Daoy (cell line): ENCODE measurements at regions not wholly inside any gene's neighbourhood (a gene's known extent, or its start where the extent isn't known, plus 50 kb on each side); places are given as distances from the start of the nearest gene placed in this dataset.
"Not testable (repeated sequence)": the region's sequence is repeated elsewhere in the genome, so short reads cannot be mapped to it uniquely, and the experiment has no call there.

ENCODE experiments used
- DNase-seq: peaks from one replicate; pipeline ENCODE4 v3.0.0-alpha.2; 2015; ENCODE audit warnings: low read depth

DNA sequence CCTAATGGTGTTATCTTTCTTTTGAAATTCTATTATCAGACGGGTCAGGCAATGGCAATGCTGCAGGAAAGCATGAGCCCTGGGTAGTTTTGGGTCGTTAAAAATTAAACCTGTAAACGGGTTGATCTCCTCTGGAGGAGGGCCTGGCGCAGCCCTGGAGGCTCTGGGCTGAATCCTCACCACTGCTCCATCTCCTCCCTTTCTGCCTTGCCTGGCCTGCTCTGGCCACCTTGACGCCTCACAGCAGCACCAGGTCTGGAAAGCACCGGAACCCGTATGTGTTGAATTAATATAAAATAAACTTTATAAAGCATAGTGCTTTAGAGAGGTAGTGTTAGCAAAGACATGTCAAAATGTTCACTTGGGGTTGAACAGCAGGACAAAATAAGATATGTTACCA lies 316.1 kb downstream of the LNPK start:
- no peak for DNase-seq

DNA sequence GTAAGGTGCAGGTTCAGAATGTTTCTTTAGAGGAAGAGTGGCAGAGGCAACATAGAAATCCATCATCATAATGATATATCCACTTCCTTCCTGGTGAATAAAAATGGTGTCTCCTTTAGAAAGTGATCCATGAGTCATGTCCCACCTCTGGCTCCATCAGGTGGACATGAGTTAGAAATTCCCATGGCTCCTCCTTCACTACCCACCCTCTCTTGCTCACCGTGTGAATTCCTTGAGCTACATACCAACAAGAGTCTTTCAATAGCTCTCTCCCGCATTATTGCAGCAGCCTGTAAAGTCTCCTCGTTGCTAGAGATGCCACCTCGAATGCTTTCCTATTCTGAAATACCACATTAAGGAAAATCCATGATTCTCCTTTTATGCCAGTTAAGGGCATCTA lies 317.6 kb downstream of the LNPK start:
- DNase-seq, result peak; percentile 5

DNA sequence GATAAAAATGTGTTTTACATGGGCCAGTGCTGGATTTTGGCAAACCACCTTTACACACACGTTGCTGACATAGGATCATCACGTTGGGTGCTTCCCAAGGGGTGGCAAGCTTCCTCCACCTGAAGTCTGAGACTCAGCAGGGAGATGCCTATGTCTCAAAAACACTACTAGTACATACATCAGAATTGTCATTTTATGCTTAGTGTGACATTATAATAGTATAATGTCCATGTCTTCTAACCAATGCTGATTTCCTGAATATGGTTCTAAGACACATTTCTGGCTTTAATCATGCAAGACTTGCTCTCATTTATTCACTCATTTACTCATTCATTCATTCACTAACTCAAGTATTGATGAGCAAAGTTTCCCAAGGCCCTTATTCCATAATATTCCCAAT lies 322.3 kb downstream of the LNPK start:
- DNase-seq, result no peak

DNA sequence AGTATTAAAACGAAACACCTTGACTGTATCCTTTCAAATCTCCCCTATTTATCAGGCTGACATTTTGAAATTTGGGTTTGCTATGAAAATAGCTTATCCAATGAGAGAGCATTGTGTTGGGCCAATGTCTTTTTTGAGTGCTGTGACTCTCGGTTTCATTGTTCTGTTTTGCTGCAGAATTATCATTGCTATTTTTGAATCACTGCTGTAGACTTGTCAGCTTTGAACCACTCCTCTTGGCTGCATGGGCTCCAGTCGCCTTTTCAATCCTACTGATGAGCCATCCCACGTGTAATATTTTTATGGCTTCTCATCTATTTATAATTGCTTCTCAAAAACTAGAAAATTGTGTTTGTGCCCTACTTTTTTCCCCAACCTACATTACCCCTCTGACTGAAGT lies 322.8 kb downstream of the LNPK start:
- DNase-seq, result no peak

DNA sequence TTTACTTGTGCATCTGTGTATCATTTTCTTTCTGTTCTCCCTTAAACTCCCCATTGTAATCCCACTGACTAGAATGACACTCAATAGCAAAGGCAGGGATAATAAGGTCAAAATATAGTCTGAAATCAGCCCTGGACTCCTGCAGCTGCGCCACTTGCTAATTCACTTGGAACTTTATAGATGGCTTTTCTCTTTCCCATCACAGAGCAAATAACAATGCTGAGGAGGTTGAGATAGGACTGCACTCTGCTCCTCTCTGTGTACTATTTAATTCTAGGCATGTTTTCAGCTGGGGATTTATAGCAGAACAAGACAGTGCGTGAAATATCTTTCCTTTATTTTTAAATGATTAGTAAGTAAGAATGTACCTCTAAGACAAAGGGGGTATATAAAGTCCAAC lies 324.2 kb downstream of the LNPK start:
- no peak for DNase-seq

DNA sequence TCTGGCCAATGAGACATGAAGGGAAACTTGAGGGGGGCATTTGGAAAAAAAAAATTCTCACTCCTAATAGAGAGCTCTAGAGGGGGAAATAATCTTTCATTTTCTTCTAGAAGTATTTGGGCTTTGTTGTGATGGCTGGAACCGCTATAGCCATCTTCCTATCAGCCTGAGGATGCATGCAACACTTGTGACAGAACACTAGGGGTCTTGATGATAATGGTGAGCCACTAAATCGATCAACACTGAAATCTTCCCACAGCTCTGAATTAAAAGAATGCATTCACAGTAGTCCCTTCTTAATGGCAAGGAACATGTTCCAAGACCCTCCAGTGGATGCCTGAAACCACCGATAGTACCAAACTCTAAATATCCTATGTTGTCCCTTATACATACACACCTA lies 325.3 kb downstream of the LNPK start:
- DNase-seq, result no peak

DNA sequence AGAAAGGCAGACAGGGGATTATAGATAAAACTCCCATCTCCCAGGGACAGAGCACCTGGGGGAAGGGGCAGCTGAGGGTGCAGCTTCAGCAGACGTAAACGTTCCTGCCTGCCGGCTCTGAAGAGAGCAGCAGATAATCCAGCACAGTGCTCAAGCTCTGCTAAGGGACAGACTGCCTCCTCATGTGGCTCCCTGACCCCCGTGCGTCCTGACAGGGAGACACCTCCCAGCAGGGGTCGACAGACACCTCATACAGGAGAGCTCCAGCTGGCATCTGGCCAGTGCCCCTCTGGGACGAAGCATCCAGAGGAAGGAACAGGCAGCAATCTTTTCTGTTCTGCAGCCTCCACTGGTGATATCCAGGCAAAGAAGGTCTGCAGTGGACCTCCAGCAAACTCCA lies 333.3 kb downstream of the LNPK start:
- DNase-seq, result not testable (repeated sequence)

DNA sequence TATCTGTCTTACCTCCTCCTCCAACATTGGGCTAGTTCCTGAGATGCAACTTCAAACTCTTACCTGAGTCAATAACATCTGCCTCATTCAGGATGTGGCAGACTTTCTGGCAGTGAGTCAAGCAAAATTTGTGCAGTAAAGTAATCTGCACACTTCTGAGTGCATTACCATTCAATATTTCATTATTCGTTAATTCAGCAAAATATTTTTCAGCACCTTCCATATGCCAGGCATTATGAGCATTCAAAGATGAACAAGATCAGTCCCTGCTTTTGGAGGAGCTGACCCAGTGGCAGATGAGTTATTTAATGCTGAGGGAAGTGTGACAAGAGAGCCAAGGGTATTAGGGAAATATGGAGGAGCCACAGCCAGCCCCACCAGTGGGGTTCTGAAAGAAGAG lies 339.7 kb downstream of the LNPK start:
- DNase-seq, result no peak

DNA sequence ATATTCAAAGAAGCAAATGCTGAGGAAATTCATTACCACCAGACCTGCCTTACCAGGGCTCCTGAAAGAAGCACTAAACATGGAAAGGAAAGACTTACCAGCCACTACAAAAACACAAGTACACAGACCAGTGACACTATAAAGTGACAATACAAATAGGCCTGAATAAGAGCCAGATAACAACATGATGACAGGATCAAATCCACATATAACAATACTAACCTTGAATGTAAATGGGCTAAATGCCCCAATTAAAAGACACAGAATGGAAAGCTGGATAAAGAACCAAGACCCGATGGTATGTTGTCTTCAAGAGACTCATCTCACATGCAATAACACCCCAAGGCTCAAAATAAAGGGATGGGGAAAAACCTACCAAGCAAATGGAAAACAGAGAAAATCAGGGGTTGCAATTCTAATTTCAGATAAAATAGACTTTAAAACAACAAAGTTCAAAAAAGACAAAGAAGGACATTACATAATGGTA lies 353.4 kb downstream of the LNPK start:
- DNase-seq, result no peak

DNA sequence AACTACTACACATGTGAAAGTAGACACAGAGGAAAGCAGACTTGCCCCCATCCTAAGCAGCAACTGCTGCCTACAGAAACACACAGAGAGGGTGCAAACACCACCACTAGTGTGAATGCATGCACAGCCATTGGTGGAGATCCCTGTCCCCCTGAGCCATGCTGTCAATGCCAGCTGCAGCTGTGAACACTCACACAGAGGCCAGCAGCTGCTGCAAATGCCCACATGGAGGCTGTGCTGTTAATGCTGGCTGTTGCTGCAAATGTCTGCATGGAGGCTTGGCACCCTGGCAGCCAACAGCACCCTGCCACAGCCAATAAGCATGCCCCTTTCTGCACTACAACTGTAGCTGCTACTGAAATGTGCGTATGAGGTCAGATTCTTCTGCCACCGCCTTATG lies 355.0 kb downstream of the LNPK start:
- DNase-seq, result no peak

DNA sequence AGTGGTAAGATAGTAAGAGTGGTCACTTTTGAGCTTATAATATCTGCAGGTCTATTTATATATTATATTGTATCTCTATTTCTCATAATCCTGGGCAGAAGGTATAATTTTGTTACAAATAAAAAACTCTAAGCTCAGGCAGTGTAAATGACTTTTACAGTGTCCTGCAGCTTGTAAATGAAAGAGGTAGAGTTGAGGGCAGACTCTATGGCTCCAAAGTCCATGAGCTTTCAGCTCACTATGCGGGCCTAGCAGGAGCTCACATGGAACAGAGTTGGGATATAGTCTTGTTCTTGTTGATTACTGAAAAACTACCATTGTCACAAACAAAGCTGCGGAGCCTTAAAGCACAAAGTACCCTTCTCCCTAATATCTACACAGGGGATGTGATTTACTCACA lies 361.4 kb downstream of the LNPK start:
- no peak for DNase-seq

DNA sequence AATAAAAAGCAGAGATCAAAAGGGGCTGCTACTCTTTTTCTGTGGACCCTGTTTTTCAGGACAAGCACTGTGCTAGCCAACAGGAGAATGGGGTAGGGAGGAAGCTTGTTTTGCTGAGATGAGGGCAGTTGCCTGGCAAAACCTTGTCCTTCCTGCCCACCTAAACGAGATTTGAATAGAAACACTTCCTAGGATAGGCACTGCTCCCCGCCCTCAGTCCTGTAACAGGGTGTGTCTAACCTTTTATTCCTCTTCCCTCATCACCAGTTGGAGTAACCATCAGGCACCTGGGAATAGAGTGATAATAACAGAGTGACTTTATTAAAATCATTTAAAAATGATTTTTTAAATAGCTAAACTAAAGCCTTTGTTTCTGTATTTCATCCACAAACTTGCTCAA lies 368.8 kb downstream of the LNPK start:
- DNase-seq, result no peak

DNA sequence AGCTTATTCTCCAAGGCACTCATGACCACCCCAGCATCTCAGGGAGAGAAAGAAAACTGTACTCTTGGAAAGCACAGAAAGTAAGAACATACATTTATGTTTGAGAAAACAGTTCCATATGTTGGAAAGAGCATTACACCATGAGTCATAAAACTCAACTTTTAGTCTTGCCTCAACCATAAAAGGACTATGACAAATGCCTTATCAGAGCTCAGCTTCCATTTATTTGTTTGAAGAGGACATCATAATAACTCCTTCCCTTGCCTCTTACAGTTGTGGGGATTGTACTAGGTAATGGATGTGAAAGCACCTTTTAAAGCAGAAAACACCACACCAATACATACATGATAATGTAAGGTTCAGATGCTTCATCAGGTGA lies 370.8 kb downstream of the LNPK start:
- DNase-seq, result peak; percentile 38

DNA sequence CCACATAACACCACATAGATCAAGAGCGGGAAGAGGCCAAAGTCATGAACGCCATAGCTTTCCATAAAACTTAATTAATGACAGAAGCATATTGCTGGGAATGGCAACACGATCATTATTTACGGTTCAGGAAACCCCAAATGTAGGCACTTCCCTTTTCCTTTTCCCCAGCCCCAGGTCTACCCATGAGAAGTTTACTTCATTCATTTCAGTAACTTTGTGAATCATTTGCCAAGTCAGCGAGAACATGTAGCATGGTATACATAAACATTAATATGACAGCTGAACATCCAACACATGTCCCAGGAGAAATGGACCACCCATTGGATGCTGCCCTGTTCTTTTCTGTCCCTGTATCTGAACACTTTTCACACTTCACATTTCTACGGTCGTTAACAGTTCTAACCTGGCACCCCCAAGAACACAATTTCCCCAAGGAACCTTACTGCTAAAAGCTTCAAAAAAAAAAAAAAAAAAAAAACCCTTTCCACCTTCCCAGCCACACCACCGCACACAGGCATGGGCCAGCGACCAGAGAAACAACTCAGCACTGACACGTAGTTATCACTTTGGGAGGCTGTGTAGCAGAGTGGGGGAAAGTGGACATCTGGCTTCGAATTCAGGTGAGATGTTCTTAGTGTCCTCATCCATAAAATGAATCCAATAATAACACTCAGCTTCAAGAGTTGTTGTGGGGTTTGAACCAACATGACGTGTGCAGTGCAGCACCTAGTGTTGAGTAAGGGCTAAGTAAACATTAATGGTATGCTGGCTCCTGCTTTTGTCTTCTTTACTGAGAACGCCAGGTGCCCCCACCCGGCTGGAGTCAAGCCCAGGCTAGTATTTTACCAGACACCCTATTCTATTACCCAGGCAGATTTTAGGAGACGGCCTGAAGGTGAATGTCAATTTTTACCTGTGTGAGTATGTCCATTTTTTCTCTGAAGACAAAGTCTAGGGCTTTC lies 371.5 kb downstream of the LNPK start:
- peak; percentile 48 for DNase-seq

DNA sequence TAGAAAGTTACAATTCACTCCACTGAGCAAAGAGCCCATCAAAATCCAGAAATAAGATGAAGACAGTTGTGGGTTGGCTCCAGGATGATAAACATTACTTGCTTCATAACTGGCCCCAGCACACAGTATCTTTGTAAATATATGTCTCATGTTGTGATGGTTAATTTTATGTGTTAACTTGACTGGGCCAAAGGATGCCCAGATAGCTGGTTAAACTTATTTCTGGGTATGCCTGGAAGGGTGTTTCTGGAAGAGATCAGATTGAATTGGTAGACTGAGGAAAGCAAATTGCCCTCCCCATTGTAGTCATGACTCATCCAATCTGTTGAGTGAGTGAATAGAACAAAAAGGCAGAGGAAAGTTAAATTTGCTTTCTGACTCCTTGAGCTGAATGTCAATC lies 373.8 kb downstream of the LNPK start:
- no peak for DNase-seq

DNA sequence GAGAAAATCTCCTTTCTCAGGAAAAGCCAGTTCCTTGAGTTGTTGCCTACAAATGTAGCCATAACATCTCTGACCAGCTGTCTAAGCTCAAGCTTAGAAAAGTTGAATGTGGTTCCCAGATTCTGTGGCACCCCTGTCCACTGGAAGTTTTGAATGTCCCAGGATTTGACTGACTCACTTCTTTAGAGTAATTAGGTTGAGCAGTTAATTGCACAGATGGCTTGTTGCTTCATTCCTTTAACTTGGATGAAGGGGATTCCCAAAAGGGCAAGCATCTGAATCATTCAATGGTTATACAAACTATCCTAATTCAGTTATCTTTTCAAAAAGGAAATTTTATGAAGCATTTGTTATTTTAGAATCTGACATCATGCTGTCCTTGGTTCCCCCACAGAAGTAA lies 374.7 kb downstream of the LNPK start:
- peak; percentile 63 for DNase-seq

DNA sequence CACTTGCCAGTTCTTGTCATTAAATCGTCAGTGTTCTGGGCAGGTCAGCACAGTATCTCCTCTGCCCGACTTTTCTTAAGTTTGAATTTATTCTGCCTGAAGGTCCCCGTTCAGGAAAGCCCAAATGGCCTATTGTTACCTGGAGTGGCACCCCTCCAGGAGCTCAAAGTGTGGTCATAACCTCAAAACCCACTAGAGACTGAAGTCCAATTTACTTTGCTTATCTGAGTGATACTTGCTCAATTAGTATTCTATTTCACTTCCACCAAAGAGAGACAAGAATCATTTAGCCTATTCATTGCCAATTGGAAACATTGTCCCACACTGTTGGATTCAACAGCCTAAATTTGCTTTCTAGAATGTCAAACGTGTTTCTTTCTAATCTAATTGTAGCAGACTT lies 375.3 kb downstream of the LNPK start:
- DNase-seq, result no peak

DNA sequence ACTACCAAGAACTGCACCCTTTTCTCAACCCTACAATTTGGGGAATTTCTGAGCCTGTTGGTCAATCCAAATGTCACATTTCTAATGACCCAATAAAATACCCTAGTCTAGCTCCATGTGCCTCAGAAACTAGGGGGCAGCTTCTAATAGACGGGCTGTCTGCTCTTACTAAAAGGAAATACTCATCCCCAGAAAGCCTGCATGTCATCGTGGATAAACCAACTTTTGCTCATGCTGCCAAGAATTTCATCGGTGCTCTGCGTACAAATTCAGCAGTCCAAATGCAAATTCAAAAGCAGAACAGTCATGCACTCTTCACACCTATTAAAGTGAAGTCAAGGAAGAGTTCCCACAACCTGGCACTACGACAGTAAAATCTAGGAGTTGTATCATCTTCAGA lies 377.3 kb downstream of the LNPK start:
- DNase-seq, result no peak

DNA sequence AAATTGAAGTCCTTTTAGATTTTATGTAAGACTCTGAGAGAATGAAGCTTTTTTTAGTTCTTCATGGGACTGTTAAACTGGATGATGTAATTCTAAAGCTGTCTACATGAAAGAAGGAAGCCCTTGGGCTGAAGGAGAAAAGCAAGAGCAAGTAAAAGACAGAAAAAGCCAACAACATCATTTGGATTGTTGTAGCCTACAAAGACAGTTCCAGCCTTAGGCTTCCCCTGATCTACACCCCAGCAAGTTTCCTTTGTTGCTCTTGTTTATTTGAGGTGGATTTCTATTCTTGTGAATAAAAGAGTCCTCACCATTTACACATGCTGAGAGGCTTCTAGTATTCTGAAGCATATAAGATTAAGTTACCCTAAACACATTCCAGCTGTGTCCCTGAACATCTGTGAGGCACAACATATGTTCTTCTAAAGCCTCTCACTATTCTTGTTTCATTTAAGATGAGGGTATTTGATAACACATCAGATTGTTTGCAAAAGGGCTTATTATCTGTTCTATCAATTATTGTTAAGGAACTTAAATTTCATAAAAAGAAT lies 377.8 kb downstream of the LNPK start:
- DNase-seq, result no peak

DNA sequence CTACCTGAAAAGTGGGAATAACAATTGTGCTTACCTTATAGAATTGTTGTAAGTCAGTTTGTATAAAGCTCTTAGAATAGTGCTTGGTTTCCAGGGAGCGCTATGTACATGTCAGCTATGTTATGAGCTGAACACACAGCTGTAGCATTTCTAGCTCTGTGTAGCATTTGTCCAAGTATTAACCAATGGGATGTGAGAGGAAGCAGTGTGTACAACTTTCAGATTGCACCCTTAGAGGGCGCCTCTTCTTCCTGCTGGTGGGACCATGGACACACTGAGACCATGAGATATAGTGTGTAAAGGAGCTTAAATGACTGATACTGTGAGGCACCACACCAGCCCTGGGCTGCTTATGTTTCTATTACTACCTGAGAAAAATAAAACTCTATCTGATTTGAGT lies 380.2 kb downstream of the LNPK start:
- DNase-seq, result no peak

DNA sequence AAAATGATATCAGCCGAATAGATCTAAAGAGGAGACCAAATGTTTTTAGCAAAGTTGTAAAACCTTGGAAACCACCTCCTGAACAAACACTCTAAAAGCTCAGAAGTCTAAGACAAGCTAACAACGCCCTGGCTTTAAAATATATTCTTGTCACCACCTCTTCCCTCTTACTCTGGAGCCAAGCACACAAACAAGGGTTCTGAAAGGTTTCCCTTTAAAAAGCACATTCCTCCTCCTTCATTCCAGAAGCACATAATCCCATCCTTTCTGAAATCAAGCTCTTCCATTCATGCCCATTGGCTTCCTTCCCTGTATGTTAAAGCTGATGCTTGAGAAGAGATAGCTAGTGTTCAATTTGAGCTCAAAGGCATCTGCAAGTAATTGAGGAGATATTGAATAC lies 382.0 kb downstream of the LNPK start:
- no peak for DNase-seq

DNA sequence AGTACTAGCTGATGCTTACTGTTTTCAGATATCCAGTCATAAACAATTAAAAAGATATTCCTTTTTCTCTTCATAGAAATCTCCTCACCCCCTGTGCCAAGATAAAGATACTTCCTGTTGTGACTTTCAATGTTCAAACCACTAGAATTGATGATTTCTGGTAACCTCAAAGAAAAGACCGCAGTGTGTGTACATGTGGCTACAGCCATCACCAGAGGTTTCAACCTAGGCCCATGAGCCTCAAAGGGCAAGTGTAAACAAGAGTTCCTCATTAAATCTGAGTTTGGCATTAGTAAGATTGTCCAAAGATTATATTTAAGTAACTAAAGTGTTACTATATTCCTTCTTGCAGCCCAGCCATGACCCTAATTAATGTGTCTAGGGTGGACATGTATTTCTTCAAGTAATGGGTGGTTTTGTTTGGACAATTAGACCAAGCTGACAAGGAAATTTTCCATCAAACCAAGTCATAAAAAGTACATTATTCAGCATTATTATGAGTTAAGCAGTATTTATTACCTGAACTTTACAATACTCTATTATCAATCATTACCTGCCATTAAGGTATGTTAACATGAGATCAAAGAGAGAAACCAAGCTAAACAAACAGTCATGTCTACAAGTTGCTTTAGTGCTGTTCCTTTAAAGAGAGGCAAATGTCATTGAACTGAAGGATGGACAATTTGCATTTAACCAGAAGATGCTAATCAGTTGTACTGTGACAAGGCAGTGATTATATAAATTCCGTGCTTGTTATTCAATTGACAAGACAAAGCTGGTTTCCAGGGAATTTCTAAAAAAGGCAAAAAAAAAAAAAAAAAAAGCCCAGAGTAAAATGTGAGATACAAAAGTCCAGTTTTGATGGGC lies 382.7 kb downstream of the LNPK start:
- DNase-seq, result no peak

DNA sequence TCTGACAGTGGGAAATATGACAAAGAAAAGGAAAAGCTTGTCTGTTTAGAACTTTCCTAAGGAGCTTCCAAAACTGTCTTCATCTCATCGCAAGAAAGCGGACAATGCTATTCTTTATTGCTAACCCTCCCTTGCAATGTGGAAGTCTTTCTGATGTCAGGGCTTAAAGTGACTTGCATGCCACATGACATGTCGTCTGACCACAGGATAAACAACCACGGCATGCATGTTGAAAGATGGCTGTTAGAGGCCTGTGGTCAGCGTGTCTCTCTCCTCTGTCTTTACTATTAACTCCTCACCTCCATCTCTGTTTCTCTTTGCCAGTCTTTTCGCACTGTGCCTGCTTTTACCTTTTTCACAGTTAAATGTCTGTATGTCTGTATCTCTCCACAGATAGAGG lies 389.8 kb downstream of the LNPK start:
- no peak for DNase-seq
